Activated CD8-positive, alpha-beta T cell treated with anti-CD3 and anti-CD28 coated beads for 36 hours (primary cell): ENCODE measurements at regions not wholly inside any gene's neighbourhood (a gene's known extent, or its start where the extent isn't known, plus 50 kb on each side); places are given as distances from the start of the nearest gene placed in this dataset.

Source experiments
- ATAC-seq: fragments of 200-7000 bp; cut with Tn5 transposase; one replicate; pipeline ENCODE4 v1.10.0; 2021; ENCODE audit warnings: mild to moderate bottlenecking, moderate library complexity
- CTCF ChIA-PET: fragments of 350-600 bp; sonication (Branson Sonifier 250); formaldehyde crosslinking; loops from one replicate; lab custom pipeline; 2021; ENCODE audit warnings: antibody characterized with exemption; lab: Charles Lee
- POLR2A ChIA-PET: fragments of 350-600 bp; sonication (Branson Sonifier 250); formaldehyde crosslinking; loops from one replicate; lab custom pipeline; 2021; ENCODE audit warnings: antibody characterized with exemption; lab: Charles Lee
- DNase-seq: peaks from one replicate; pipeline ENCODE4 v3.0.0-alpha.2; 2020
- H3K27ac Mint-ChIP-seq: one replicate; pipeline ENCODE4 v1.8.0; 2021; ENCODE audit warnings: mild to moderate bottlenecking, mixed read lengths
- H3K27me3 Mint-ChIP-seq: one replicate; pipeline ENCODE4 v1.8.0; 2021; ENCODE audit warnings: mixed read lengths
- H3K36me3 Mint-ChIP-seq: one replicate; pipeline ENCODE4 v1.8.0; 2021; ENCODE audit warnings: low read depth, mixed read lengths
- H3K4me1 Mint-ChIP-seq: one replicate; pipeline ENCODE4 v1.8.0; 2021; ENCODE audit warnings: low read depth, mixed read lengths
- H3K4me3 Mint-ChIP-seq: one replicate; pipeline ENCODE4 v1.8.0; 2021; ENCODE audit warnings: mild to moderate bottlenecking, moderate library complexity, mixed read lengths
- H3K9me3 Mint-ChIP-seq: one replicate; pipeline ENCODE4 v1.8.0; 2021; ENCODE audit warnings: mixed read lengths
- intact Hi-C: fragments of 100-400 bp; cut with micrococcal nuclease; formaldehyde crosslinking; loops from one replicate; pipeline ENCODE4 v1.10.0; 2022
- TF ChIP-seq, protein P1 (sequence below): fragments of 200-600 bp; IDR thresholded peaks from one replicate; pipeline ENCODE4 v1.8.0; 2022; ENCODE audit warnings: antibody characterized with exemption, mild to moderate bottlenecking

DNA sequence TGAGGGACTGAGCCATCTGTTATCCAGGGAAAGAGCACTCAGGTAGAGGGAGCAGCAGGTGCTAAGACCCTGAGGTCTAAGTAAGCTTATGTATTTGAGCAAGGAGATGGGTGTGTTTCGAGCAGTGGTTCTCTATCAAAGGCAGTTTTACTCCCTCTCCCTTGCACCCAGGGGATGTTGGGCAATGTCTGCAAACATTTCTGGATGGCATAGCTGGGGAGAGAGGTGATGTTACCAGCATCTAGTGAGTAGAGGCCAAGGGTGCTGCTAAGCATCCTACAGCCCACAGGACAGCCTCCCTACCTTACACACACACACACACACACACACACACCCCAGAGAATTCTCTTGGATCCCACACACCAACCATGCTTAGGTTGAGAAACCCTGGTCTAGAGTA, 221.0 kb upstream of the PWP1 start:
- no peak for ATAC-seq
- POLR2A ChIA-PET, result no interaction called here
- CTCF ChIA-PET, result no interaction called here
- Mint-ChIP-seq H3K27me3 (no peaks in the 10 kb centered on the region), H3K27ac (no peak overlapping the region), H3K36me3 (no peaks in the 10 kb centered on the region), H3K4me1 (peaks cover 30% of the 10 kb centered on the region), H3K4me3 (no peak overlapping the region), H3K9me3 (no peaks in the 10 kb centered on the region)
- TF ChIP-seq, protein P1, sequence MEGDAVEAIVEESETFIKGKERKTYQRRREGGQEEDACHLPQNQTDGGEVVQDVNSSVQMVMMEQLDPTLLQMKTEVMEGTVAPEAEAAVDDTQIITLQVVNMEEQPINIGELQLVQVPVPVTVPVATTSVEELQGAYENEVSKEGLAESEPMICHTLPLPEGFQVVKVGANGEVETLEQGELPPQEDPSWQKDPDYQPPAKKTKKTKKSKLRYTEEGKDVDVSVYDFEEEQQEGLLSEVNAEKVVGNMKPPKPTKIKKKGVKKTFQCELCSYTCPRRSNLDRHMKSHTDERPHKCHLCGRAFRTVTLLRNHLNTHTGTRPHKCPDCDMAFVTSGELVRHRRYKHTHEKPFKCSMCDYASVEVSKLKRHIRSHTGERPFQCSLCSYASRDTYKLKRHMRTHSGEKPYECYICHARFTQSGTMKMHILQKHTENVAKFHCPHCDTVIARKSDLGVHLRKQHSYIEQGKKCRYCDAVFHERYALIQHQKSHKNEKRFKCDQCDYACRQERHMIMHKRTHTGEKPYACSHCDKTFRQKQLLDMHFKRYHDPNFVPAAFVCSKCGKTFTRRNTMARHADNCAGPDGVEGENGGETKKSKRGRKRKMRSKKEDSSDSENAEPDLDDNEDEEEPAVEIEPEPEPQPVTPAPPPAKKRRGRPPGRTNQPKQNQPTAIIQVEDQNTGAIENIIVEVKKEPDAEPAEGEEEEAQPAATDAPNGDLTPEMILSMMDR, result no peak
- no peak for DNase-seq
- intact Hi-C loops, result no loop called here

GRCh38 chr12:107465625-107466024, 220.0 kb upstream of the PWP1 start:
- Mint-ChIP-seq H3K4me3 (no peak overlapping the region), H3K27ac (no peak overlapping the region), H3K4me1 (peaks cover 30% of the 10 kb centered on the region), H3K36me3 (no peaks in the 10 kb centered on the region), H3K27me3 (no peaks in the 10 kb centered on the region), H3K9me3 (no peaks in the 10 kb centered on the region)
- intact Hi-C loops, result no loop called here
- ATAC-seq, result no peak
- DNase-seq, result no peak
- TF ChIP-seq, protein P1, result no peak
- ChIA-PET CTCF (no interaction called here), POLR2A (no interaction called here)

DNA sequence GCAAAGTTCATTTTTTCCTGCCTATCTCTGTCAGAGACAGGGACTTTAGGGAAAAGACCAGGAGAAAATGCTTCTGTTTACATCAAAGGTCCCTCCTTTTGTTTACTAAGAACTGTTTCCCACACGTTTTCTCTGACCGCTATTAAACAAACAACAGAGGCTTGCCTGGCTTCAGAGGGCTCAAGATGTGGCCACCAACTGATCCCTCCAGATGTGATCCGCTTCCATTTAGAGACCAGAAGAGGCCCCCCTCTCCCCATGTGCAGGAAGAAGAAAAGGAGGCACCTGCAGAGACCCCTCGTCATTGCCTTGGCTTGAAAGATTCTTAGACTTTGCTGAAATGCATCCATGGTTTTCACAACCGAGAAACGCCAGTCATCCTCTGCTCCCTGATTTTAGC, 217.9 kb upstream of the PWP1 start:
- POLR2A ChIA-PET, result no interaction called here
- Mint-ChIP-seq H3K4me3 (no peak overlapping the region), H3K9me3 (no peaks in the 10 kb centered on the region), H3K27me3 (no peaks in the 10 kb centered on the region), H3K4me1 (peaks cover 27% of the 10 kb centered on the region), H3K36me3 (no peaks in the 10 kb centered on the region), H3K27ac (no peak overlapping the region)
- DNase-seq, result no peak
- ATAC-seq, result no peak
- CTCF ChIA-PET, result interaction anchor here (1.0 to 1.4 kb wide), 2 partner anchors 11 to 139 kb away, joined by 3 read pairs; no protein-coding TSS in a partner anchor
- TF ChIP-seq, protein P1, result no peak
- intact Hi-C loops, result no loop called here

GRCh38 chr12:107468182-107468581, 217.4 kb upstream of the PWP1 start:
- ATAC-seq (no peak), DNase-seq (no peak)
- Mint-ChIP-seq H3K36me3 (no peaks in the 10 kb centered on the region), H3K9me3 (no peaks in the 10 kb centered on the region), H3K27ac (no peak overlapping the region), H3K4me1 (peaks cover 29% of the 10 kb centered on the region), H3K27me3 (no peaks in the 10 kb centered on the region), H3K4me3 (no peak overlapping the region)
- TF ChIP-seq, protein P1, result no peak
- POLR2A ChIA-PET, result interaction anchor here (0.6 kb wide), 1 partner anchor 268 kb away, joined by 3 read pairs; no protein-coding TSS in a partner anchor
- intact Hi-C loops, result no loop called here
- CTCF ChIA-PET, result interaction anchor here (0.7 to 1.0 kb wide), 2 partner anchors 13 to 139 kb away, joined by 3 read pairs; no protein-coding TSS in a partner anchor

DNA sequence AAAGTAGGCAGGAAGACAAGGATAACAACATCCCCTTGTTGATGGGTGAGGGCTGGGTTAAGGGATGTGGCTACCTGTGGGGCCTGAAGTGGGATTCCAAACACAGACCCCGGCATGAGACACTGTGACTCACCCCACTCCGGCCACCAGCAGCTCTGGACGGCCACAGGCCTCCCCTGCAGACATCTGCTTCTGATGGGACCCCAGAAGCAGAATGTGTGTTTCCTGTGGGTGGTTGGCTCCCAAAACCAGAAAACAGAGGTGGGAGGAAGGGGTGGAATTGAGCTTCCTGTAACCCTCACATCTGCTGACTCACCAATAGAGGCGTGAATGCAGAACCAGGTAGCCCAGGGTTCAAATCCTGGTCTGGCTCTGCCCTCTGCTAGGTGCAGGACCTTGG, 216.6 kb upstream of the PWP1 start:
- ATAC-seq, result no peak
- intact Hi-C loops, result no loop called here
- peaks cover 29% of the 10 kb centered on the region for H3K4me1 Mint-ChIP-seq
- DNase-seq, result no peak
- no peaks in the 10 kb centered on the region for H3K36me3 Mint-ChIP-seq
- ChIA-PET CTCF (no interaction called here), POLR2A (no interaction called here)
- TF ChIP-seq, protein P1, result no peak
- H3K4me3 Mint-ChIP-seq, result no peak overlapping the region
- H3K27me3 Mint-ChIP-seq, result no peaks in the 10 kb centered on the region
- no peak overlapping the region for H3K27ac Mint-ChIP-seq
- H3K9me3 Mint-ChIP-seq, result no peaks in the 10 kb centered on the region
